HEK293 (cell line): ENCODE measurements at regions not wholly inside any gene's neighbourhood (a gene's known extent, or its start where the extent isn't known, plus 50 kb on each side); places are given as distances from the start of the nearest gene placed in this dataset.

Source experiments
- BCL11A ChIP-seq: fragments of 450-650 bp; formaldehyde crosslinking; IDR thresholded peaks from 2 replicates; pipeline ENCODE4 v1.5.1; 2016; ENCODE audit warnings: low read depth, missing biosample characterization, missing genetic modification characterization
- MZF1 ChIP-seq: fragments of 450-650 bp; formaldehyde crosslinking; IDR thresholded peaks from 2 replicates; pipeline ENCODE4 v1.5.1; 2017; ENCODE audit warnings: missing biosample characterization, missing genetic modification characterization, borderline replicate concordance
- SETDB1 ChIP-seq: IDR thresholded peaks from one replicate; pipeline ENCODE4 v1.6.1; 2017; ENCODE audit warnings: mild to moderate bottlenecking, low read length, moderate library complexity, mixed read lengths; ENCODE audit not compliant: insufficient read length
- ZNF155 ChIP-seq: fragments of 450-650 bp; formaldehyde crosslinking; IDR thresholded peaks from 2 replicates; pipeline ENCODE4 v1.5.1; 2016; ENCODE audit warnings: missing biosample characterization, missing genetic modification characterization
- ZNF266 ChIP-seq: fragments of 450-650 bp; formaldehyde crosslinking; IDR thresholded peaks from 2 replicates; pipeline ENCODE4 v1.5.1; 2016; ENCODE audit warnings: missing biosample characterization, missing genetic modification characterization, low read depth
- ZNF501 ChIP-seq: fragments of 450-650 bp; formaldehyde crosslinking; IDR thresholded peaks from 2 replicates; pipeline ENCODE4 v1.5.1; 2016; ENCODE audit warnings: missing biosample characterization, missing genetic modification characterization
- TF ChIP-seq, protein P1 (sequence below): fragments of 450-650 bp; formaldehyde crosslinking; IDR thresholded peaks from 2 replicates; pipeline ENCODE4 v1.5.1; 2016; ENCODE audit warnings: missing biosample characterization, missing genetic modification characterization
- TF ChIP-seq, protein P2 (sequence below): sonication (generic); formaldehyde crosslinking; IDR thresholded peaks from 2 replicates; pipeline ENCODE4 v1.8.1; 2022; ENCODE audit warnings: mild to moderate bottlenecking, moderate library complexity, missing genetic modification reagents

DNA sequence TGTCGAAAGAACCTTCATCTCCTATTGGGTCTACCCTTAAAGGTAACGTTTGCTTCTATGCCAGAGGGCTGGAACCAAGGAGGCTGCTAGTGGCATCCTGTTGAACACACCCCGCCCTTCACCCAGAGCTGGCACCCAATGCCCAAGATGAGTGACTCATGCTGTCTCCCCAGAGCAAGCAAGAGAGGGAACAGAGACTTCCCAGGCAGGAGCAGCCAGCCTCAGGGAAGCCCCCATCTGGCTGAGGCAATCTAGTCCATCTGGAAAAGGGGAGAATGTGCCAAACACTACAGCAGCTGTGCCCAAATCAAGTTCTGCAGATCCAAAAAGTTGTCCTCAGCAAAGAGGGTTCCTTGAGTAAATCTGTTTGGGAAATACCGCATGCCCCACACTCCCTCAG, 91.9 kb upstream of the TP53I11 start:
- TF ChIP-seq ZNF155 (no peak), SETDB1 (no peak), ZNF501 (tag by site-specific recombination) (no peak), BCL11A (tag by site-specific recombination) (no peak), MZF1 (tag by site-specific recombination) (no peak), ZNF266 (no peak)
- TF ChIP-seq, protein P1, sequence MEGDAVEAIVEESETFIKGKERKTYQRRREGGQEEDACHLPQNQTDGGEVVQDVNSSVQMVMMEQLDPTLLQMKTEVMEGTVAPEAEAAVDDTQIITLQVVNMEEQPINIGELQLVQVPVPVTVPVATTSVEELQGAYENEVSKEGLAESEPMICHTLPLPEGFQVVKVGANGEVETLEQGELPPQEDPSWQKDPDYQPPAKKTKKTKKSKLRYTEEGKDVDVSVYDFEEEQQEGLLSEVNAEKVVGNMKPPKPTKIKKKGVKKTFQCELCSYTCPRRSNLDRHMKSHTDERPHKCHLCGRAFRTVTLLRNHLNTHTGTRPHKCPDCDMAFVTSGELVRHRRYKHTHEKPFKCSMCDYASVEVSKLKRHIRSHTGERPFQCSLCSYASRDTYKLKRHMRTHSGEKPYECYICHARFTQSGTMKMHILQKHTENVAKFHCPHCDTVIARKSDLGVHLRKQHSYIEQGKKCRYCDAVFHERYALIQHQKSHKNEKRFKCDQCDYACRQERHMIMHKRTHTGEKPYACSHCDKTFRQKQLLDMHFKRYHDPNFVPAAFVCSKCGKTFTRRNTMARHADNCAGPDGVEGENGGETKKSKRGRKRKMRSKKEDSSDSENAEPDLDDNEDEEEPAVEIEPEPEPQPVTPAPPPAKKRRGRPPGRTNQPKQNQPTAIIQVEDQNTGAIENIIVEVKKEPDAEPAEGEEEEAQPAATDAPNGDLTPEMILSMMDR, result no peak
- TF ChIP-seq, protein P2, sequence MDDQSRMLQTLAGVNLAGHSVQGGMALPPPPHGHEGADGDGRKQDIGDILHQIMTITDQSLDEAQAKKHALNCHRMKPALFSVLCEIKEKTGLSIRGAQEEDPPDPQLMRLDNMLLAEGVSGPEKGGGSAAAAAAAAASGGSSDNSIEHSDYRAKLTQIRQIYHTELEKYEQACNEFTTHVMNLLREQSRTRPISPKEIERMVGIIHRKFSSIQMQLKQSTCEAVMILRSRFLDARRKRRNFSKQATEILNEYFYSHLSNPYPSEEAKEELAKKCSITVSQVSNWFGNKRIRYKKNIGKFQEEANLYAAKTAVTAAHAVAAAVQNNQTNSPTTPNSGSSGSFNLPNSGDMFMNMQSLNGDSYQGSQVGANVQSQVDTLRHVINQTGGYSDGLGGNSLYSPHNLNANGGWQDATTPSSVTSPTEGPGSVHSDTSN, result no peak
